ENCODE measurements at regions not wholly inside any gene's neighbourhood (a gene's known extent, or its start where the extent isn't known, plus 50 kb on each side); places are given as distances from the start of the nearest gene placed in this dataset.
A peak's percentile ranks its signal among the peaks of the same experiment; 100 is the strongest.
"Not testable (repeated sequence)": the region's sequence is repeated elsewhere in the genome, so short reads cannot be mapped to it uniquely, and the experiment has no call there.

GRCh38 chr15:20017581-20017980 is 524.0 kb downstream of the GOLGA6L6 start:
- H3K27ac ChIP-seq; H3K4me3 ChIP-seq; H3K36me3 ChIP-seq; intact Hi-C loops (cut with DNase I); H3K27me3 ChIP-seq; ATAC-seq; H3K9me3 ChIP-seq; H3K4me1 ChIP-seq: not testable (repeated sequence)
- DNase-seq, result peak in 1 of 4 donors; percentile 40

DNA sequence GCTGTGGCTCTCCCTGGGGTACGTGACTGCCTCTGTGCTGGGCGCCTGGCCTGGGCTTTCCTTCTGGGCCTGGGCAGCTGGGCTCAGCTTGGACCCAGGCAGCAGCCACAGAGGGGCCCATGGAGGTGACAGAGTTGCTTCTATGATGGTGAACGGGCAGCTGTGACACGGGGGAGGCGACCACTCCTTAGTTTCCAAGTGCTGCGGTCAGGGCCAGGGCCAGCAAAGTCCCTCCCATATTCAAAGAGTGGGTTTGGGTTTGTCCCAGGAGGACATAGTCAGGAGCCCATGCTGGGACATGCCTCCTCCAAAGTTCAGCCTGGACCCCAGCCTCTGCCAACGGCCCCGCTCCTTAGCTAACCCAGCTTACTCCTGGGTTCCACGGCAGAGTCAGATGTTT is 524.7 kb downstream of the GOLGA6L6 start:
- intact Hi-C loops (cut with DNase I); H3K36me3 ChIP-seq; H3K9me3 ChIP-seq; H3K4me1 ChIP-seq; DNase-seq; H3K4me3 ChIP-seq; H3K27me3 ChIP-seq; ATAC-seq; H3K27ac ChIP-seq: not testable (repeated sequence)

GRCh38 chr15:20012837-20013236 is 528.8 kb downstream of the GOLGA6L6 start:
- H3K27ac ChIP-seq; H3K4me1 ChIP-seq; ATAC-seq; intact Hi-C loops (cut with DNase I); H3K27me3 ChIP-seq; H3K4me3 ChIP-seq; H3K9me3 ChIP-seq; H3K36me3 ChIP-seq; DNase-seq: not testable (repeated sequence)

DNA sequence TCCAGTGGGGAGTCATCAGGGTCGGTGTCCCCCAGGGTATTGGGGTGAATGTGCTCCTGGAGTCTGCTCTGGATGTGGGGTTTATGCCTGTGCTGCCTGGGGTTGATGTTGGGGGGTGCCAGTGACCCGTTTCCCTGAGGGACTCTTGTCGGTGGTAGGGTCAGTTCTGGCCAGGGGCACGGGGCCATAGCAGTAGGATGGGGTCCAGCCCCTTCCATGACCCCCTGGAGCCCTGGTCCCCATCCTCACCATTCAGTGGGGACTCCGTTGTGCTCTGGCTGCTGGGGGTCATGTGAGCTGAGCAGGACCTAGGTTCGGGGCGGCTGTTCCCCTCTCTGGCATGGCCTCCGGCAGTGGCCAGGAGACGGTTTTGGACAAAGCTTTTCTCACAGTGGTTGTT is 530.8 kb downstream of the GOLGA6L6 start:
- H3K27me3 ChIP-seq; intact Hi-C loops (cut with DNase I); H3K4me3 ChIP-seq; H3K36me3 ChIP-seq; H3K9me3 ChIP-seq; H3K27ac ChIP-seq; DNase-seq; H3K4me1 ChIP-seq; ATAC-seq: not testable (repeated sequence)

GRCh38 chr15:20009619-20010018 is 532.0 kb downstream of the GOLGA6L6 start:
- intact Hi-C loops (cut with DNase I); DNase-seq; H3K36me3 ChIP-seq; H3K9me3 ChIP-seq; H3K4me1 ChIP-seq; H3K27me3 ChIP-seq; H3K4me3 ChIP-seq; H3K27ac ChIP-seq; ATAC-seq: not testable (repeated sequence)

GRCh38 chr15:20007338-20007737 is 534.3 kb downstream of the GOLGA6L6 start:
- H3K27ac ChIP-seq; H3K4me3 ChIP-seq; intact Hi-C loops (cut with DNase I); H3K36me3 ChIP-seq; DNase-seq; H3K4me1 ChIP-seq; H3K9me3 ChIP-seq; H3K27me3 ChIP-seq; ATAC-seq: not testable (repeated sequence)

GRCh38 chr15:20003471-20003870 is 538.1 kb downstream of the GOLGA6L6 start:
- not testable (repeated sequence) for ATAC-seq

GRCh38 chr15:20002560-20002959 is 539.0 kb downstream of the GOLGA6L6 start:
- H3K27ac ChIP-seq; intact Hi-C loops (cut with DNase I); H3K4me3 ChIP-seq; H3K36me3 ChIP-seq; DNase-seq; H3K9me3 ChIP-seq; H3K27me3 ChIP-seq; ATAC-seq; H3K4me1 ChIP-seq: not testable (repeated sequence)

More at GRCh38 chr15:20003471-20003870, 538.1 kb downstream of the GOLGA6L6 start:
- H3K4me1 ChIP-seq; H3K27ac ChIP-seq; DNase-seq; H3K9me3 ChIP-seq; H3K36me3 ChIP-seq; H3K27me3 ChIP-seq; intact Hi-C loops (cut with DNase I); H3K4me3 ChIP-seq: not testable (repeated sequence)

DNA sequence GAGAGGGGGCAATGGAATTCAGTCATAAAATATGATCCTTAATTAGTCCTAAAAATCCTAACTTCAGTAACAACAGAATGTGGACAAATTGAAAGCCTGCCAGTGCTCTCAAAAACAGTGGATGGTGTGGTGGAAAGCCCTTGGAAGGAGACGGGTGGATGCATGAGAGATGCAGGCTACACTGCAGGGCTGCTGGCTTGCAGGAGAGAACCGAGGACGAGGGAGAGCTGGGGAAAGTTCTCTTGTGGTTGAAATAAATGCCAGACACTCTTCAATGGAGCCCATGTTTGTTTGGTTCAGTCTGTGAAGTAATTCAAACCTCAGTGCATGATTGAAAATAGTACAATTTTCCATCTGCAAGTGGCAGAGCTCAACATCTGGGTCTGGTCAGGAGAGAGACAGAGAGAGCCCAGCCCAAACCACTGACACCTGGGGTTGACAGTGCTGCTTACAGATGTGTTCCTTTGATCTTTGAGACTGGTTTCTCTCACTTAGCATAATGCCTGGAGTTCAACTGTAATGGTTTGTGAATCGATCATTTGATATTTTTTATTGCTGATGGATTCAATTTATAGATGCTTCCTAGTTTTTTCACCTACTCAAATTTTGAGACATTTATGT is 544.9 kb downstream of the GOLGA6L6 start:
- intact Hi-C loops (cut with DNase I); H3K4me1 ChIP-seq; DNase-seq; H3K36me3 ChIP-seq; ATAC-seq; H3K9me3 ChIP-seq; H3K4me3 ChIP-seq; H3K27ac ChIP-seq; H3K27me3 ChIP-seq: not testable (repeated sequence)

DNA sequence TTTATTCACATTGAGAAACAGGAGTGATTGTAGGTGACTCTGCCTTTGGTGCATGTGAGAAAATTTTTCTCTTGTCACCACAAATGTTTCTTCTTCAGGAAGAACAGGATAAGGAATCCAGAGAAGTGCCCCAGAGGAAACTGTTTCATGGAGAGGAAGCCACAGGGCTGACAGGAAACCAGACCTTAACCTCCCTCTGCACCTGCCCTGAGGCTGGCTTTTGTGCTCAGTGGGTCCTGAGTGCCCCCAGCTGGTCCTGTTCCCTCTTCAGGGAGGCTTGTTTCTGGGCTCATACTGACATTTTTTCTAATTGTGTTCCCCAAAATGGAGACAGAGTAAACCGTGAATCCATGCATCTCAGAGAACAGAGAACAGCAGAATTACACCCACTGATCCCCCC is 546.3 kb downstream of the GOLGA6L6 start:
- intact Hi-C loops (cut with DNase I); H3K36me3 ChIP-seq; ATAC-seq; H3K27ac ChIP-seq; H3K4me3 ChIP-seq; DNase-seq; H3K4me1 ChIP-seq; H3K9me3 ChIP-seq; H3K27me3 ChIP-seq: not testable (repeated sequence)
